ENCODE measurements at regions not wholly inside any gene's neighbourhood (a gene's known extent, or its start where the extent isn't known, plus 50 kb on each side); places are given as distances from the start of the nearest gene placed in this dataset.

DNA sequence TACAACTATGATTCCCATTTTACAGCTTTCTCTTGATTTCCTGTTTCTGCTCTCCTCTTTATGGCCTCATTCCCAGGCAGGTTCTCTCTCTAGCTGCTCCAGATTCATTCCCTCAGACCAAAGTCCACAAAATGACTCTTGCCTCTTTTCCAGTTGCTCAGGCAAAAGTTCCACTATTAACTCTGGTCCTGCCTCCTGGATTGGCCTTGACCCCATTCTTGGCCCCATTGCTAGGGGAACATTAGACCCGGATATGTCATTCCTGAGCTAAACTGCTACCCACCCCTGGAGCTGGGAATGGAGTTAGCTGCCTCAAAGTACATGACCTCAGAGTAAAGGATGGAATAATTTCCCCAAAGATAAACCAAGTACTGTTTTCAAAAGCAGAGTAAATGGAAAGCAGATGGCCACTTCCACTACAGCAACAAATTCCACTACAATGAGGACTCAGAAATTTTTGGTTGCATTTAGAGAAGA, 73.0 kb upstream of the GAP43 start:
- H3K27ac ChIP-seq = peak overlapping the region in 7 of 12 donors; percentile 11 to 48 (median 40)
- H3K36me3 ChIP-seq = no peaks in the 10 kb centered on the region
- DNase-seq = peak in 4 of 5 donors; percentile 58 to 71 (median 62)
- WGBS, 4 donors = 40 to 75% (median 65%) methylated on average over 1 of the region's 1 CpG
- peak; percentile 92 to 97 (median 94) for ATAC-seq
- TF ChIP-seq POLR2A (IDR thresholded peaks at IDR 0.05) (no peak), CTCF (IDR thresholded peaks at IDR 0.05) (no peak)
- intact Hi-C loops (cut with DNase I) = no loop called here
- H3K4me1 ChIP-seq = peaks cover 0 to 4% (median 0%) of the 10 kb centered on the region in 12 donors
- no peaks in the 10 kb centered on the region for H3K9me3 ChIP-seq
- no peak overlapping the region for H3K4me3 ChIP-seq
- no peaks in the 10 kb centered on the region for H3K27me3 ChIP-seq

- Histone ChIP-seq H3K27ac (peak overlapping the region in 3 of 12 donors; percentile 5 to 17 (median 10)), H3K27me3 (no peaks in the 10 kb centered on the region), H3K4me1 (peaks cover 0 to 4% (median 0%) of the 10 kb centered on the region in 12 donors), H3K9me3 (no peaks in the 10 kb centered on the region), H3K4me3 (no peak overlapping the region), H3K36me3 (no peaks in the 10 kb centered on the region)
- intact Hi-C loops (cut with DNase I) = no loop called here
- TF ChIP-seq CTCF (IDR thresholded peaks at IDR 0.05) (no peak), POLR2A (IDR thresholded peaks at IDR 0.05) (no peak)
- WGBS, 4 donors = 83 to 89% (median 86%) methylated on average over 1 of the region's 1 CpG
- DNase-seq = no peak
- ATAC-seq = no peak
These were observed 72.3 kb upstream of the GAP43 start for GRCh38 chr3:115551016-115551415.

GRCh38 chr3:115552007-115552406, 71.3 kb upstream of the GAP43 start:
- Histone ChIP-seq H3K27ac (no peak overlapping the region), H3K9me3 (peaks cover 0 to under 1% (median 0%) of the 10 kb centered on the region in 12 donors), H3K4me3 (no peak overlapping the region), H3K36me3 (no peaks in the 10 kb centered on the region), H3K4me1 (peaks cover 0 to 4% (median 0%) of the 10 kb centered on the region in 12 donors), H3K27me3 (no peaks in the 10 kb centered on the region)
- intact Hi-C loops (cut with DNase I) = no loop called here
- DNase-seq (no peak), ATAC-seq (no peak)
- 62 to 75% (median 69%) methylated on average over 3 of the region's 3 CpGs for WGBS, 4 donors
- no peak for TF ChIP-seq CTCF (IDR thresholded peaks at IDR 0.05)
- no peak for TF ChIP-seq POLR2A (IDR thresholded peaks at IDR 0.05)

DNA sequence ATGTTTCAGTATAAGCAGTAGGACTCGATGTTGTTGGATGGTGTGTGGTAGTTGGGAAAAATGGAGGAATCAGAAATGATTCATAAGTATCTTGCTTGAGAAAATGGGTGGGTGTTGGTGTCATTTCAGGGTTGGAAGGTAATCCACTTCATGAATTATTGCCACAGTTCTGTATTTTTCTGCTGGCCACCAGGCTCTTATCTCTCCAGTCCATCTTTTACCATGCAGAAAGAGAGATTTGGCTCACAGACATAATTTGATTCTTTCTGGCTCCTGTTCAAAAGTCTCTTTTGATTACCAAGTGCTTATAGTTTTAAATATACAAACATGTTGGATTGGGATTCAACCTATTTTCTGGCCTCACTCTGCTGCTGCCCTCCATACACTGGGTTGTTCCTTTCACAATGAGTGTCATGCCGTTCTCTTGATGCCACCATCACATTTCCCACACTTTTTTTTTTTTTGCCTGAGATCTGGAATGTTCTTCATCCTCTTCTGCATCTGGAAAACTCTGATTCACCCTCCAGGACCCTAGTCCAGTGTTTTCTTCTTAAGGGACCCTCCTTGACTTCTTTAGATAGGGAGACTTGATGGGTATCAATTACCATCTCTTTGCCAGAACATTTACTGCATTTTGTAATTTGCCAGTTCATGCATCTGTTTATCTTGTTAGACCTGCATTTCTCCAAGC, 69.4 kb upstream of the GAP43 start:
- H3K27ac ChIP-seq = no peak overlapping the region
- 88 to 99% (median 97%) methylated on average over 2 of the region's 2 CpGs for WGBS, 4 donors
- no peaks in the 10 kb centered on the region for H3K27me3 ChIP-seq
- DNase-seq (no peak), ATAC-seq (no peak)
- peaks cover 0 to 7% (median 0%) of the 10 kb centered on the region in 12 donors for H3K9me3 ChIP-seq
- TF ChIP-seq CTCF (IDR thresholded peaks at IDR 0.05) (no peak), POLR2A (IDR thresholded peaks at IDR 0.05) (no peak)
- H3K4me3 ChIP-seq = no peak overlapping the region
- intact Hi-C loops (cut with DNase I) = no loop called here
- H3K4me1 ChIP-seq = peaks cover 0 to 4% (median 0%) of the 10 kb centered on the region in 12 donors
- no peaks in the 10 kb centered on the region for H3K36me3 ChIP-seq

All from heart left ventricle (tissue), 16 donors.